GM18520 (cell line): ENCODE measurements at regions not wholly inside any gene's neighbourhood (a gene's known extent, or its start where the extent isn't known, plus 50 kb on each side); places are given as distances from the start of the nearest gene placed in this dataset.

Experiments
- ATAC-seq: cut with Tn5 transposase; IDR thresholded peaks from one replicate; pipeline ENCODE4 v1.9.1; 2021; ENCODE audit not compliant: unreplicated experiment

GRCh38 chr3:27861046-27862036, 139.2 kb upstream of the EOMES start:
- ATAC-seq, result no peak

- no peak for ATAC-seq
Measured at GRCh38 chr3:27865731-27866130, 143.6 kb upstream of the EOMES start.

GRCh38 chr3:27869152-27869551, 147.0 kb upstream of the EOMES start:
- no peak for ATAC-seq

- ATAC-seq, result no peak
Measured at GRCh38 chr3:27877061-27878013, 155.2 kb upstream of the EOMES start.

GRCh38 chr3:27878014-27878383, 155.9 kb upstream of the EOMES start:
- ATAC-seq, result no peak

- no peak for ATAC-seq
Measured at GRCh38 chr3:27880969-27881892, 159.1 kb upstream of the EOMES start.

GRCh38 chr3:27883266-27883665, 161.1 kb upstream of the EOMES start:
- no peak for ATAC-seq

GRCh38 chr3:27885641-27886040, 163.5 kb upstream of the EOMES start:
- ATAC-seq, result no peak

GRCh38 chr3:27888562-27888961, 166.4 kb upstream of the EOMES start:
- no peak for ATAC-seq

GRCh38 chr3:27889745-27890144, 167.6 kb upstream of the EOMES start:
- ATAC-seq, result no peak

GRCh38 chr3:27900316-27900715, 178.2 kb upstream of the EOMES start:
- ATAC-seq, result no peak

GRCh38 chr3:27903446-27903845, 181.3 kb upstream of the EOMES start:
- ATAC-seq, result no peak

GRCh38 chr3:27905625-27906024, 183.5 kb upstream of the EOMES start:
- no peak for ATAC-seq

- no peak for ATAC-seq
Measured at GRCh38 chr3:27907148-27907547, 185.0 kb upstream of the EOMES start.

GRCh38 chr3:27907929-27908328, 185.8 kb upstream of the EOMES start:
- ATAC-seq, result no peak

- ATAC-seq, result no peak
Measured at GRCh38 chr3:27910456-27910855, 188.3 kb upstream of the EOMES start.

GRCh38 chr3:27914199-27914598, 192.1 kb upstream of the EOMES start:
- no peak for ATAC-seq

GRCh38 chr3:27923349-27924068, 201.4 kb upstream of the EOMES start:
- ATAC-seq, result no peak

- ATAC-seq, result no peak
Measured at GRCh38 chr3:27927882-27928281, 205.8 kb upstream of the EOMES start.

- no peak for ATAC-seq
Measured at GRCh38 chr3:27930052-27930602, 208.0 kb upstream of the EOMES start.
